Stimulated activated CD4-positive, alpha-beta T cell treated with anti-CD3 and anti-CD28 coated beads, Interleukin-15, amount 100 ng/mL, for 1 hour (primary cell): ENCODE measurements at regions not wholly inside any gene's neighbourhood (a gene's known extent, or its start where the extent isn't known, plus 50 kb on each side); places are given as distances from the start of the nearest gene placed in this dataset.
"Not testable (repeated sequence)": the region's sequence is repeated elsewhere in the genome, so short reads cannot be mapped to it uniquely, and the experiment has no call there.

ENCODE experiments used
- DNase-seq, 2 donors: peaks; one replicate each; pipeline ENCODE4 v3.0.0-alpha.2; 2020; ENCODE audit warnings: low read depth in 1 of 2, low spot score in 1 of 2

DNA sequence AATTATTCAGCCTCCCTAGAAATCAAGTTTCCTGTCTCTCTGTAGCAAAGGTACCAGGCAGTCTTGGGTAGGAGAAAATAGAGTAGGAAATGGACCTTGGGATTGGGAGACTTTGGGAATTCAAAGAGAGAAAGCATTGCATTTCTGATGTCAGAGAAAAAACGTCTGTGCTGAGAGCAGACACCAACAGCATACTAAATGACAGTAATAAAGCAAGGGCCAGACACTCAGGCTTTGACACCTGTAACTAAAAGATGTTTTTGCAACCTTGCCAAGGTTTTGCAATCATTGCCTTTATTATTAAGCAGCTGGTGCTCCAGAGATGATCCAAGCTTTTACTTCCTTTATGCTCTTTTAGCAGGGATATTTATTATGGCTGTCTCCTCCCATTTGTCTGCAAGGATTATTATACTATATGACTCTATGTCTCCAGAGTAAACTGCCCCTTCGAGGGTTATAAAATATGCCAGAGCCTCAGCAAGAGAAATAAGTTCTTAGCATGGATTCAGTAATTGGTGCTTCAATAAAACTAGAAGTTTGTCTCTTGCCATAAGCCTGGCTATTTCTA lies 85.2 kb upstream of the GRAMD1B start:
- DNase-seq: no peak

DNA sequence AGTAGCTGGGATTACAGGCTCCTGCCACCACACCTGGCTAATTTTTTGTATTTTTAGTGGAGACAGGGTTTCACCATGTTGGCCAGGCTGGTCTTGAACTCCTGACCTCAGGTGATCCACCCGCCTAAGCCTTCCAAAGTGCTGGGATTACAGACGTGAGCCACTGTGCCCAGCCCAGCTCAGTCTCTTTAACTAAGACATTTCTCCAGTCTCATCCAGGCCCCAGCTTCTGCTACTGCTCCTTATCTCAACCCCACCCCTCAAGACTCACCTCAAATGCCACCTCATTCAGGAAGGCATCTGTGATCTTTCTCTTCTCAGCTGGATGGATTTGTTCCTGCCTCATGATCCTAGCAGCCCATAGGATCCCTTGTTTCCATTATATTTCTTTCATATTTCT lies 85.9 kb upstream of the GRAMD1B start:
- DNase-seq: not testable (repeated sequence)

DNA sequence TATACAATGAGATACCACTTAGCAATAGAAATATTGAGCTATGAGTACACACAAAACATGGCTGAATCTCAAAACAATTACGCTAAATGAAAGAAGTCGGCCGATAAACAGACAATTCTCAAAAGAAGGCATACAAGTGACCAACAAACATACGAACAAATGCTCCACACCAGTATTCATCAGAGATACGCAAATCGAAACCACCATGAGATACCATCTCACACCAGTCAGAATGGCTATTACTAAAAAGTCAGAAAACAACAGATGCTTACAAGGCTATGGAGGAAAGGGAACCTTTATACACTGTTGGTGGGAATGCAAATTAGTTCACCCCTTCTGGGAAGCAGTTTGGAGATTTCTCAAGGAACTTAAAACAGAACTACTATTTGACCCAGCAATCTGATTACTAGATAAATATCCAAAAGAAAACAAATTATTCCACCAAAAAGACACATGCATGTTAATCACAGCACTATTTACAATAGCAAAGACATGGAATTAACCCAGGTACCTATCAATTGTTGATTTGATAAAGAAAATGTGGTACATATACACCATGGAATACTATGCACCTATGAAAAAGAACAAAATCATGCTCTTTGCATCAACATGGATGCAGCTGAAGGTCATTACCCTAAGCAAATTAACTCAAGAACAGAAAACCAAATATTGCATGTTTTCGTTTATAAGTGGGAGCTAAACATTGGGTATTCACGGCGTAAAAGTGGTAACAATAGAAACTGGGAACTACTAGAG lies 90.9 kb upstream of the GRAMD1B start:
- DNase-seq: no peak

DNA sequence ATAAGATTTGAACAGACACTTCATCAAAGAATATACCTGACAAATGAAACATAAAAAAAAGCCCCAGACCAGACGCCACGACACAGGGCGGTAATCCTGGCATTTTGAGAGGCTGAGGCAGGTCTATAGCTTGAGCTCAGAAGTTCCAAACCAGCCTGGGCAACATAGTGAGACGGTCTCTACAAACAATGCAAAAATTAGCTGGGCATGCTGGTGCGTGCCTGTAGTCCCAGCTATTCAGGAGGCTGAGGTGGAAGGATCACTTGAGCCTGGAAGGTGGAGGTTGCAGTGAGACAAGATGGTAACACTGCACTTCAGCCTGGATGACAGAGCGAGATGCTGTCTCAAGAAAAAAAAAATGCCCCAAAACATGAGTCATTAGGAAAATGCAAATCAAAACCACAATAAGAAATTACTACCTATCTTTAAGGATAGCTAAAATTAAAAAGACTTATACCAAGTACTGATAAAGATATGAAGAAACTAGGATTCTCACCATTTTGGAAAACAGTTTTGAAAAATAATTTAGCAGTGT lies 91.7 kb upstream of the GRAMD1B start:
- no peak for DNase-seq

- no peak for DNase-seq
These were observed 95.1 kb upstream of the GRAMD1B start for GRCh38 chr11:123334925-123335324.

DNA sequence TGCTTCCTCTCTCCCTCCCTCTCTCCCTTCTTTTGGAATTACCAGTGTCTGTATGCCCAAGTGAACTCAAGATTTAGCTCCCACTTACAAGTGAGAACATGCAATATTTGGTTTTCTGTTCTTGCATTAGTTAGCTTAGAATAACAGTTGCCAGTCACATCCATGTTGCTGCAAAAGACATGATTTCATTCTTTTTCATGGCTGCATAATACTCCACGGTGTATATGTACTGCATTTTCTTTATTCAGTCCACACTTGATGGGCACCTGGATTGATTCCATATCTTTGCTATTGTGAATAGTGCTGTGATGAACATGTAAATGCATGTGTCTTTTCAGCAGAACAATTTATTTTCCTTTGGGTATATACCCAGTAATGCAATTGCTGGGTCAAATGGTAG lies 97.5 kb upstream of the GRAMD1B start:
- not testable (repeated sequence) for DNase-seq

- no peak for DNase-seq
These were observed 99.1 kb upstream of the GRAMD1B start for GRCh38 chr11:123330948-123331347.

DNA sequence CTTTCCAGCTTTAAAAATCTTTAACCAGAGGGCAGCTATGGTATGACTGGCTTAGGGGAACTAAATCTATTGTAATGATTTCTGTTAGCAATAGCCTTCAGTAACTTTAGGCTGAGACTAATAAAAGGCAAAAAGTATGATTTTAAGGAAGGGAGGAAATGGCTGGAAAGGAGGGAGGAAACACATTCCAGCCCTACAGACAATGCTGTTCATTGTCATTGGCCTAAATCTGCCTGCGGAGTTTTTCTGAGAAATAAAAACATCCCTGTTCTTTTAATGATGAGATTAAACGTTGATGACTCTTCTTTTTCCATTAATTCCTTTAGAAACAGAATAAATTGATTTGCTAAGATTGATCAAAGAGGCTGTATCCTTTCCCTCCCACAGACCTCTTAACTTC lies 99.6 kb upstream of the GRAMD1B start:
- DNase-seq: no peak

DNA sequence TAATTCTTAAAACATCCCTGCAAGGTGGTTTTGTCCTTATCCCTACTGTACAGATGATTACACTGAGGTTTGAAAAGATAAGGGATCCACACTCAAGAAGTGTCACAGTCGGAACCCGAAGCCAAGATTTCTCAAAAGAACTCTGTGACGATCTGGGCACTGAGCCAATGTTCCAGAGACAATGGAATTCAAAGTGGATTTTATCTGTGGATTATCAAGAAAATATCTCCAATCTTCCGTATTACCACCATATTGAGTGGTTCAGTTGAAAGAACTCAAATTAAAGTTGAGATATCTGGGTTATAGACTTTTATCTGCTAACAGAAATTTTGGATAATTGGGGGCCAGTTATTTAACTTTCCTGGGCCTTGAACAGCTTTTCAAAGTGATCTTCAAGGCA lies 100.0 kb upstream of the GRAMD1B start:
- no peak for DNase-seq

GRCh38 chr11:123328281-123328867 lies 101.7 kb upstream of the GRAMD1B start:
- no peak for DNase-seq

DNA sequence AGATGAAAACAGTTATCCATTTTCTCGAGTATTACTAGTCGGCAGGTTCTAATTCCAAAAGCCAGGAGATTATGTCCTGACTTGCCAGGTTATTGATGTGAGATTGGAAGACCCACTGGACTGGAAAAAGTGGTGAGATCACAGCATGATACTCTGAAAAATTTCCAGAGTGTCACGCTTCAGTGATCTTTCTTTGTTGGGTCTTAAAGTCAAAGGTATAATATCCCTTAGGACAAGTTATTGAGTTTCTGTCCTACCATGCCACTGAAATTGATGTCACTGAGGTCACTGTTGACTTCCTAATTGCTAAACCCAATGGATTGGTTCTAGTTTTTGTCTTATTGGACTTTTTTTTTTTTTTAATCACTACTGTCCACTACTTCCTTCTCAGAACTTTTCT lies 104.5 kb upstream of the GRAMD1B start:
- no peak for DNase-seq

DNA sequence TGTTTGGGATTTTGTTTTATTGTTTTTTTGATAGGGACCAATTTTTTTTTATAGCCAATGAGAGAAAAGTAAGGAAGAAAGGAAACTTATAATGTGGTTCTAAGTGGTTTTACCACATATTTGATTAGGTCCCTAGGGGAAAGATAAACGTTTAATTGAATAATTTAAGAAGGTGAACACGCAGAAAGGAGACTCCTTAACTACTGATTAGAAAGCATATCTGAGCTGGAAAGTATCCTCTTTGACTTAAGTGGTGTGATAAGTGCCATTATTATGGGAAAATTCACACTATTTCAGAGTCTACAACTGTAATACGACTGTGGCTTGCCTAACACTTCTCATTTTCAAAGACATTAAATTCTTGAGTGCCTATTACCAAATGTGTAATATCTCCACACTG lies 106.5 kb upstream of the GRAMD1B start:
- no peak for DNase-seq

- DNase-seq: no peak
These were observed 108.4 kb upstream of the GRAMD1B start for GRCh38 chr11:123321636-123322035.

DNA sequence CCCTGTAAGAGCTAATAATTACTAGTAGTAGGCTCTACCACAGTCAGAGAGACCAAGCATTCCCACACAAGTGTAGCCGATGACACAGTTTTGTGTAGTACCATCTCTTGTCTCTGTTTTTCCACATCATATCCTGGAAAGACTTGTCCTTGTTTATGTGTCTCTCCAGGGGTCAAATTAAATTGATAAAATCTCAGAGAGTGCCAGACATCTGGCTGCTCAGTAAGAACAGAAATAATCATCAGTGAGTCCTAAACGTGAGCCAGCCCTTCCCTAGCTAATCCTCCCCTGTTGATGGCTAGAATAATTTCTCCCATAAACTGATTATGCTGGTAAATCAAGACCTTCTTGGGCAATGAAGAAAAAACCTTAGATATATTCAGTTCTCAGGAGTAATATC lies 111.4 kb upstream of the GRAMD1B start:
- DNase-seq: no peak

- not testable (repeated sequence) for DNase-seq
These were observed 111.9 kb upstream of the GRAMD1B start for GRCh38 chr11:123318132-123318531.

- DNase-seq: no peak
These were observed 114.1 kb upstream of the GRAMD1B start for GRCh38 chr11:123316003-123316402.

DNA sequence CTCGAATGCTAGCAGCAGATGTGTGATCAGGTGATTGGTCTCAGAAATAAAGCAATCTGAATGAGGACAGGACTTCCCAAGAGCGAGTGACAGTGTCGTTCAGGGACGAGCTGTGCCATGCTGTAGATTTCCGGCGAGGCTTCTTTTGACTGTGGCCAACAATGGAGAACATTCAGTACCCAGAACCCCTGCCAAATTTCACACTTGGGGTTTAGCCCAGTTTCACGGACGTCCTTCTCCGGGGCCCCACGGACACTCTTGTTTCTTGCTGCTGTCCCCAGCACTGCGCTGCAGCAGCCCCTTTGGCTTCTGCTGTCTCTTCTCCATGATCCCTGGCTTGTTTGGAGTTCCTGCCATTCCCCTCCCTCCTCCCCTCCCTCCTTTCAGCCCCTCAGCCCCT lies 115.1 kb upstream of the GRAMD1B start:
- no peak for DNase-seq

- no peak for DNase-seq
These were observed 116.8 kb upstream of the GRAMD1B start for GRCh38 chr11:123313262-123313661.

GRCh38 chr11:123308077-123308476 lies 113.0 kb upstream of the CLMP start:
- no peak for DNase-seq

- DNase-seq: no peak
These were observed 112.2 kb upstream of the CLMP start for GRCh38 chr11:123307276-123307675.

- no peak for DNase-seq
These were observed 111.5 kb upstream of the CLMP start for GRCh38 chr11:123306531-123306930.

GRCh38 chr11:123305601-123306375 lies 110.7 kb upstream of the CLMP start:
- DNase-seq: no peak
